ENCODE measurements at regions not wholly inside any gene's neighbourhood (a gene's known extent, or its start where the extent isn't known, plus 50 kb on each side); places are given as distances from the start of the nearest gene placed in this dataset.
"Not testable (repeated sequence)": the region's sequence is repeated elsewhere in the genome, so short reads cannot be mapped to it uniquely, and the experiment has no call there.

GRCh38 chr1:120624565-120625064, 99.1 kb upstream of the NBPF26 start:
- H2BK15ac ChIP-seq (ENCODE audit: low read depth, low read length); POLR2A ChIA-PET (ENCODE audit: unreplicated experiment); H3K56ac ChIP-seq (ENCODE audit: extremely low read depth, insufficient read depth, low read length); in situ Hi-C loops (cut with MboI; ENCODE audit: low sequenced_read_pairs); dilution Hi-C loops (cut with HindIII; ENCODE audit: low sequenced_read_pairs, unreplicated experiment); H3K27me3 ChIP-seq (ENCODE audit: control insufficient read depth, insufficient read depth, low read length); H3K4me1 ChIP-seq (ENCODE audit: control insufficient read depth, insufficient read depth, low read length); BruUV-seq (replicated peaks); H3K4me3 ChIP-seq (ENCODE audit: insufficient read depth, low read depth, low read length); H2BK5ac ChIP-seq (ENCODE audit: low read depth, low read length, poor library complexity, severe bottlenecking); H3K9me3 ChIP-seq (ENCODE audit: control insufficient read depth, insufficient read depth, low read length); H3K14ac ChIP-seq (replicated peaks; ENCODE audit: low read depth, low read length); ATAC-seq (ENCODE audit: low read depth); H4K5ac ChIP-seq (ENCODE audit: low read depth, low read length); H4K8ac ChIP-seq (ENCODE audit: low read depth in 2 of 2, low read length in 2 of 2); H2BK20ac ChIP-seq (ENCODE audit: low read depth, low read length); H3K9me1 ChIP-seq (ENCODE audit: insufficient read depth, low read length); H2AK9ac ChIP-seq (replicated peaks; ENCODE audit: low read depth, low read length, poor library complexity); H3K4me2 ChIP-seq (ENCODE audit: low read depth, low read length); DNase-seq; H3K79me1 ChIP-seq (ENCODE audit: low read depth in 1 of 2, low read length in 2 of 2); H2AFZ ChIP-seq (replicated peaks; ENCODE audit: low read length, poor library complexity); H3K9ac ChIP-seq (ENCODE audit: low read depth, low read length); H2BK120ac ChIP-seq (ENCODE audit: low read depth, low read length); H4K20me1 ChIP-seq (ENCODE audit: insufficient read depth, low read length); H3K23ac ChIP-seq (ENCODE audit: low read depth, low read length); H3K36me3 ChIP-seq (ENCODE audit: control insufficient read depth, insufficient read depth, low read length); intact Hi-C loops (cut with micrococcal nuclease); CTCF ChIA-PET; H3K4ac ChIP-seq (ENCODE audit: low read depth, low read length); H2AK5ac ChIP-seq (ENCODE audit: low read depth, low read length); H3K27ac ChIP-seq (ENCODE audit: insufficient read depth, low read length); H4K91ac ChIP-seq (ENCODE audit: insufficient read depth, low read depth, low read length); H3K18ac ChIP-seq (ENCODE audit: low read depth, low read length): not testable (repeated sequence)
- no CpG with 5 or more reads among the region's 5 CpGs for WGBS, 2 experiments (ENCODE audit: extremely low coverage in 2 of 2, insufficient read length in 1 of 2)

- in situ Hi-C loops (cut with MboI; ENCODE audit: low sequenced_read_pairs); H2AK5ac ChIP-seq (ENCODE audit: low read depth, low read length); H4K91ac ChIP-seq (ENCODE audit: insufficient read depth, low read depth, low read length); H3K27ac ChIP-seq (ENCODE audit: insufficient read depth, low read length); H2BK15ac ChIP-seq (ENCODE audit: low read depth, low read length); CTCF ChIA-PET; H3K4me2 ChIP-seq (ENCODE audit: low read depth, low read length); H3K27me3 ChIP-seq (ENCODE audit: control insufficient read depth, insufficient read depth, low read length); H3K4ac ChIP-seq (ENCODE audit: low read depth, low read length); H3K36me3 ChIP-seq (ENCODE audit: control insufficient read depth, insufficient read depth, low read length); H3K18ac ChIP-seq (ENCODE audit: low read depth, low read length); H4K8ac ChIP-seq (ENCODE audit: low read depth in 2 of 2, low read length in 2 of 2); H3K79me1 ChIP-seq (ENCODE audit: low read depth in 1 of 2, low read length in 2 of 2); H2BK20ac ChIP-seq (ENCODE audit: low read depth, low read length); DNase-seq; H4K20me1 ChIP-seq (ENCODE audit: insufficient read depth, low read length); H3K9me1 ChIP-seq (ENCODE audit: insufficient read depth, low read length); H2BK120ac ChIP-seq (ENCODE audit: low read depth, low read length); H3K23ac ChIP-seq (ENCODE audit: low read depth, low read length); H4K5ac ChIP-seq (ENCODE audit: low read depth, low read length); H3K4me1 ChIP-seq (ENCODE audit: control insufficient read depth, insufficient read depth, low read length); ATAC-seq (ENCODE audit: low read depth); H2BK5ac ChIP-seq (ENCODE audit: low read depth, low read length, poor library complexity, severe bottlenecking); dilution Hi-C loops (cut with HindIII; ENCODE audit: low sequenced_read_pairs, unreplicated experiment); H3K9ac ChIP-seq (ENCODE audit: low read depth, low read length); BruUV-seq (replicated peaks); H2AFZ ChIP-seq (replicated peaks; ENCODE audit: low read length, poor library complexity); H3K14ac ChIP-seq (replicated peaks; ENCODE audit: low read depth, low read length); H3K4me3 ChIP-seq (ENCODE audit: insufficient read depth, low read depth, low read length); H3K56ac ChIP-seq (ENCODE audit: extremely low read depth, insufficient read depth, low read length); POLR2A ChIA-PET (ENCODE audit: unreplicated experiment); H3K9me3 ChIP-seq (ENCODE audit: control insufficient read depth, insufficient read depth, low read length); H2AK9ac ChIP-seq (replicated peaks; ENCODE audit: low read depth, low read length, poor library complexity); intact Hi-C loops (cut with micrococcal nuclease): not testable (repeated sequence)
- no CpG with 5 or more reads among the region's 1 CpG for WGBS, 2 experiments (ENCODE audit: extremely low coverage in 2 of 2, insufficient read length in 1 of 2)
Observed at GRCh38 chr1:120629832-120630455, 93.8 kb upstream of the NBPF26 start.

All from IMR-90 (cell line).